Inflammatory macrophage (primary cell): ENCODE measurements at regions not wholly inside any gene's neighbourhood (a gene's known extent, or its start where the extent isn't known, plus 50 kb on each side); places are given as distances from the start of the nearest gene placed in this dataset.

ENCODE experiments used
- DNase-seq, 2 donors: peaks; one replicate each; pipeline ENCODE4 v3.0.0-alpha.2; 2020 to 2022

DNA sequence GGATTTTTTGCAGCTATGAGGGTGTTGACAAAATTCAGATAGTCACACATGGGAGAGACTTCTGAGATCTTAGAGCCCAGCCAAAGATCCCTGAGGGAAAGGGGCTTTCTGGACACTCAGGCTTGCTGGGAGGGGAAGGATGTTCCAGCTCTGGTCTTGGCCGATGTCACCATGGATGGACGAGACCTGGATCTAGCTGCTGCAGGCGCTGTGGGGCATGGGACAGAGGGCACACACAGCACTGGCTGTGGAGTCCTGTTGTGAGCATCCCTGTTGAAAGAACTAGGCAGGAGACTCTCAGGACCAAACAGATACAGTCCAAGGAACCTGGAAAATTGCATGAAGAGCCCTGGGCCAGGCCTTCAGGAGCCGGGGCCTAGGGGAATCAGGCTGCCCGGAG lies 80.1 kb upstream of the SDK2 start:
- DNase-seq = no peak

DNA sequence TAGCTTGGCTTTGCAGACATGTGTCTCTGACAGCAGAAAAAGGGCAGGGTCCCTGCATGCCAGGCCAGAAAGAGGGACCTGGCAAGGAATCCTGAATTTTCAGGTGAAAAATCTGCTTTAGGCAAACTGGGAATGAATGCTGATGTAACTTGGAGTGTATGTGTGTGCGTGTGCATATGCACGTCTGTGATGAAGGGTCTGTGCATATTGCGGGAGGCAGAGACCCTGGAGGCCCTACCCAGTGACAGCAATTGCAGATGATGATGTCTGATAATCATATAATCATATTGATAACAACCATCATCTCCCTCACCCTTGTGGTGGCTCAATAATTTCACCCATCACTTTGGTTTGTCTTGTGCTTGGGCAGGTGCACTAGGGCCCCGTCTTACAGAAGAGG lies 80.7 kb upstream of the SDK2 start:
- no peak for DNase-seq

DNA sequence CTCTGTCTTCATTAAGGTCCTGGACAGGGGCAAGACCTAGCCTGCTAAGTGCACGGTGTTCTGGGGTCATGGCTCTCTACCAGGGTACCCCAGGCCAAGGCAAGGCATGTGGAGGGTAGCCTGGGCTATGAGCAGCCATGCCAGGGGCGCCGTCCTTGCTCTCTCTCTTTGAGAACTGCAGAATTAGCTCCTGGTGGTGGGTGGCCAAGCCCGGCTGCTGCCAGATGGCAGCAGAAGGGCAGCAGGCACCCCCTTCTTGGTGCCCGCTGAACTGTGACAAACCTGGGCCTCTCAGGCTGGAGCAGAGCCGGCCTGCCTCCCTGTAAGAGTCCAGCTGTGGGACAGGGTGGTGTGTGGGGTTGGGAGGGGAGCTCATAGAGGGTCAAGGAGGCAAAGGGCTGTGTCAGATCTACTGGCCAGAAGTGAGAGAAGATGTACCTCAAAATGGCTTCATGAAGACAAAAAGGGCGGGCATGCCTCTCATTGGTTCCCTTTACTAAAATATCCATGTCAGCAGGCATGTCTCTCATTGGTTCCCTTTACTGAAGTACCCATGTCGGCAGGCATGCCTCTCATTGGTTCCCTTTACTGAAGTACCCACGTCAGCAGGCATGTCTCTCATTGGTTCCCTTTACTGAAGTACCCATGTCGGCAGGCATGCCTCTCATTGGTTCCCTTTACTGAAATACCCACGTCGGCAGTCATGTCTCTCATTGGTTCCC lies 81.7 kb upstream of the SDK2 start:
- peak in 1 of 2 donors; percentile 12 for DNase-seq

DNA sequence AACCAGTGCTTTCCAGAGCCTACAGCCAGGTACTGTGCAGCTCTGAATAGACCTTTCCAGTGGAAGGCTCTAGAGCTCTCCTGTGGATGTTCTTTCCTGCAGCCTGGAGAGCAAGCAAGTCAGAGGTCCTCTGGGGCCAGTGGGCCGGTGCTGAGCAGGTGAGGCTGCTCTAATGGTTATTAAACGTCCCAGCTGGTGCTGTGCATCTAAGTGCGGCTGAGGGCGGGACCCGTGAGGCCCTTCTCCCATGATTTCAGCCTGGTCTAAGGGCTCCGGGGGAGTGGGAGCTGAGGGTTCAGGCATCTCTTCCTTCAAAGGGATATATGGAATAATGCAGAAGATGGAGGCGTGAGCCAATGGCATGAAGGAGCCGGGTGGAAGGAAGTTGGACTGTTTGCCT lies 83.7 kb upstream of the SDK2 start:
- DNase-seq = no peak

DNA sequence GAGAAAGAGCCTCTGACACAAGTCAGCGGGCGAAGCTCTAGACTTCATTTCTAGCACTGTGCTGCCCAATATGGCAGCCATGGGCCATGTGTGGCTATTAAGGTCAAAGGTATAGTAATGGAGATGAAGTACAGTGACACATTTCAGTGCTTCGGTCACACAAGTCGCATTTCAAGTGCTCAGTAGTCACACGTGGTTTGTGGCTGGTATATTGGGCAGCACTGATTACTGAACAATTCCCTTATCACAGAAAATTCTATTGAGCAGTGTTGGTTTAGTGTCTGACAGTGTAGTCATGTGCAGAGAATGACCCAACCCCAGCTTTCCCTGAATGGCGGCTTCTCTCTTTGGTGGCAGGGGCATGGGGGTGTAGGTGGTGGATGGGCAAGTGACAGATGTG lies 84.9 kb upstream of the SDK2 start:
- no peak for DNase-seq

DNA sequence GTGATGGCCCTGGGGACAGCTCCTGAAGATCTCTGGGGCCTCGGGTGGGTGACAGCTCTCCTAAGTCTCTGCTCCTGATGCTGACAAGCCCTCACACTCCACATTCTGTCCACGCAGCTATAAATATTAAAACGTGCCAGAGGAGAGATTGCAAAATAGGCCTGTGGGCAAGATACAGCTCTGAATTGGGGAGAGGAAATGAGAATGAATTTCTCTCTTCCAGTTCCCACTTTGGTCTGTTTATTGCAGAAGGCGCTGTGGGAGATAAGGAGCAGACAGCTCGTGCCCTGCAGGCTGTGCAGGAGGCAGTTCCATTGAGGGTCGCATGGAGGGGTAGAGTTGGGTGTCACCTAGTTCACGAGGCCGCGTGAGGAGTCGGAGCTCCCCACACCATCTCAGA lies 87.5 kb upstream of the SDK2 start:
- peak; percentile 62 to 82 for DNase-seq

DNA sequence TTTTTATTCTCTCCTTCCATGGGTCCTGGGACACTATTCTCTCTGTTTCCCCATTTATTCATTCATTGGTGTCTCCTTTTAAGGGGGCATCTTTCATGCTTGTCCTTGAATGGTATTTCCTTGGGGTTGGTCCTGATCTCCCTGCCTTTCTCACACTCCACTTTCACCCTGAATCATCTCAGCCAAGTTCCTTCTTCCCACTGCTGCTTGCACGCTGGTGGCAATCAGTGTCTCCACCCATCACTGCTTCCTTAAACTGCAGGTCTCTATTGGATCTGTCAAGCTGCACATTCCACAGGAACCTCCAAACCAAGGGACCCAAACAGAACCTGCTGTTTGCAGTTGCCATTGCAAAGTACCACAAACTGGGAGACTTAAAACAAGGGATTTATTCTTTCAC lies 89.3 kb upstream of the SDK2 start:
- DNase-seq = peak; percentile 73 to 80

DNA sequence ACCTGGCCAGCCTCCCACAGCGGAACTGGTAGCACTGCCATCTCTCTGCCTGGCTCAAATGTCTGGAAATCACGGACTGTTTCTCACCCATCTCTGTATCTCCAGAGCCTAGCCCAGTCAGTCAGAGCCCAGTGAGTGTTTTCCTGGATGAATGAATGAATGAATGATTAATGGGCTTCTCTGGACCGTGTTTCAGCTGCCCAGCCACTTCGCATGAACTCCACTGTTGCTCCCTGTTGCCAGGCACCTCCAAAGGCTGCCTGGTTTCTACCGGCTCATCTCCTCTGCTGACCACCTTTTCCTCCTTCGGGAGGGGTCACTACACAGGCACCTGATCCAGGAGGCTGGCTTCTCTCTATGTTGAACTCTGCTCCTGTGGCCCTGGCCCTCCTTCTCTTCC lies 91.0 kb upstream of the SDK2 start:
- no peak for DNase-seq

DNA sequence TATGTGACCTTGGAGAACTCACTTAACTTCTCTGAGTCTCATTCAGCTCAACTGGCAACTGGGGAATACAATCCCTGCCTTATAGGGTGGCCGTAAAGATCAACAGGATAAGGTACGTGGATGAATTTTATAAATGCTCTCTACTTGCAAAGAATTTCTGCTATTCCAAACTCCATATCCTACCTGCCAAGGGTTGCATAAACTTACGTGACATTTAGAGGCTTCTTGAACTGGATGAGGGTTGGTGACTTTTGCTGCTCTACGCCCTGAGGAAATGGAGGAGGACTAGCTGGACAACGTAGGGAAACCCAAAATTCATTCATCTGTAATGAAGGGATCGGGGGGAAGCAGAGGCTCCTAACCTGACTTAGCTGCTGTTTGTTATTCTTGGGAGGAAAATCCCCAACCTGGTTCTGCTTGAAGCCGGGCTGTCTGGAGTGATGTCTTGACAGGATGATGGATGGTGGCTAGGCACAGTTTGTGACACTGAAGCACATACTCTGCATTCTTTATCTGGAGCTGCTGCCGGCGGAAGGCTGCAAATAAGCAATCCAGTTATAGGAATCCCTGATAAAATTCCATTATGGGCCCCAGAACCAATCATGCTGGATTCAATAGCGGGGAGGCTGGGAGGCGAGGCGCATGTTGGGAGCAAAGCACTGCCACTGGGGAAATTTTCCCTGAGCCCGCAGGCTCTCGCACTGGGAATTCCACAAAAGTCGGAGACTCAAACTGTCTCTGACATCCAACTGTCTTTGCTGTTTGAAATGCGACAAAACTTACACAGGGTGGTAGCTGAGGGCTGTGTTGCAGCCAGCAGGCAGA lies 94.7 kb upstream of the SDK2 start:
- no peak for DNase-seq

DNA sequence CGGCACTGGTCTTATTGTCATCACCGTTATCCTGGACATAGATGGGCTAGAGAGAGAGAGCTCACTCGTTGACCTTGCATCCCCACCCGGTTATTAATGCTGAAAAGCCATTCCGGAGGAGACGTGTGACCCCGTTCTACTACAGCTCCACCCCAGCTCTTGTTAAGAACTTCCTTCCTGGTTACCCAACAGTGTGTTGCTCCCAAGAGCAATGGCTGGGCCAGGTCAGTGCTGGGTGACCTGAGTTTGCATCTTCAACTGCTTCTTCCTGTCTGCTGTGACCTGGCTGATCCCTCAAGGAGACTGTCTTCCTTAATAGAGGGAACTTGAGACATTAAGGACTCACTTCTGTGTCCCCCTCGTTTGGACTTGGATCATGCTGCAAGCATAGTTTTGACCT lies 96.1 kb upstream of the SDK2 start:
- peak; percentile 23 to 57 for DNase-seq

DNA sequence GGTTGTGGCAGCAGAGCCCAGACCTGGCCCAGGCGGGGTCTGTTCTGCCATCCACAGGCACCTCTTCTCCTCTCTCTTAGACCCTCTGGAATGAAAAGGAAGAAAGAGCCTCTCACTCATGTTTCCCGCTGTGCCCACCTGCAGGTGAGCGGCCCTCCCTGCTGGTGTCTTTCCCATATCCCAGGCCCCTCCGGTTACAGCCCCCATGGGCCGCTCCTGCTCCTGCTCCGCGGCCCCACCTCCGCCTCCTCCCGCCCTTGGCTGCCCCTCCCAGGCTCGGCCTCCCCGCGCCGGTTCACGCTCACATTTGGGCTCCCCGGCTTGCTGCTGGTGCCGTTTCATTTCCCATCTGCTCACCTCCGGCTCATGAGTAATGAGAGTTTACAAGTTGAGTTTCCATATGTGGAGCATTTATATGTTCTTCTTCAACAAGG lies 98.7 kb upstream of the SDK2 start:
- no peak for DNase-seq

DNA sequence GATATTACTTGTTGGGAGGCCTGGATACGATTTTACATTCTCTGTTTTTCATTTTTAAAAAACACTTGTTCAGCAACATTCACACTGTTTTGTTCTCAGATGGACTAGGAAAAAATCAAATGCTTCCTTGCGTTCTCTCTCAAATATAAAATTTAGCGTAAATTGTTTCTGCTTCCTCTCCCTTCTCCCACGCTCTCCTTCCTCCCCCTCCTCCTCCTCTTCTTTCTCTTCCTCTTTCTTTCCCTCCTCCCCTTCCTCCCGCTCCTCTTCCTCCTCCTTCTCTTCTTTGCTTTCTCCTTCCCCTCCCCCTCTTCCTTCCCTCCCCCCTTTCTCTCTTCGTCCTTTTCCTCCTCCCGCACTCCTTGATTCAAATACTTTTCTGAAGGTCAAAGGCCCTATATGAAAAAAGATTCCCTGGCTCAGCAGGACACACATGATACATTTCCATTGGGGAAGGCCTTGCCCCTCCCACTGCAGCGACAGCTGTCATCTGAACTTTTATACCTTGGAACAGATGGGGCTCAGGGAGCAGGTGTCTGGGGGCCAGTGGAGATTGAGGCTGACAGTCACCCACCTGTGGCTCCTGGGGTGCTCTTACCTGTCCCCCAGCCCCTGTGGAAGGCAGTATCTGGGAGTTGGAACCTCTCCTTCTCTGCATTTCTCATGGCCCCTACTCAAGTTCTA lies 99.4 kb upstream of the SDK2 start:
- peak; percentile 16 to 43 for DNase-seq

DNA sequence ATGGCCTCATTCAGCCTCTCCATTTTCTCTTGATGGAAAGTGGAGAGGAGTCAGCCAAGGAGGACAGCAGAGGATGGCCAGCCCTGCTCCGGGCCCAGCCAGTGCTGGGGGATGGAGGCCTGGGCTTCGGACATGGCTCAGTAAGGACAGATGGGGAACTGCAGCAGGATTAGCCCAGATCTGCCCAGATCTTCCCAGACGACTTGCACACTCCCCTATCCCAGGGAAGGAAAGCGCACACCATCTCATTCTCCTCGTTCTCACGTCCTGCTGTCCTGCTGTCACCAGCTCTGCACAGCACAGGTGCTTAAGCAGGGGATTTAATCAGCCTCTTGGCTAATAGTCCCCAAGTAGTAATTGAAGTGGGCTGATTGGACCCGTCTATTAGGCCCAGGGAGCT lies 100.2 kb upstream of the SDK2 start:
- DNase-seq = no peak

DNA sequence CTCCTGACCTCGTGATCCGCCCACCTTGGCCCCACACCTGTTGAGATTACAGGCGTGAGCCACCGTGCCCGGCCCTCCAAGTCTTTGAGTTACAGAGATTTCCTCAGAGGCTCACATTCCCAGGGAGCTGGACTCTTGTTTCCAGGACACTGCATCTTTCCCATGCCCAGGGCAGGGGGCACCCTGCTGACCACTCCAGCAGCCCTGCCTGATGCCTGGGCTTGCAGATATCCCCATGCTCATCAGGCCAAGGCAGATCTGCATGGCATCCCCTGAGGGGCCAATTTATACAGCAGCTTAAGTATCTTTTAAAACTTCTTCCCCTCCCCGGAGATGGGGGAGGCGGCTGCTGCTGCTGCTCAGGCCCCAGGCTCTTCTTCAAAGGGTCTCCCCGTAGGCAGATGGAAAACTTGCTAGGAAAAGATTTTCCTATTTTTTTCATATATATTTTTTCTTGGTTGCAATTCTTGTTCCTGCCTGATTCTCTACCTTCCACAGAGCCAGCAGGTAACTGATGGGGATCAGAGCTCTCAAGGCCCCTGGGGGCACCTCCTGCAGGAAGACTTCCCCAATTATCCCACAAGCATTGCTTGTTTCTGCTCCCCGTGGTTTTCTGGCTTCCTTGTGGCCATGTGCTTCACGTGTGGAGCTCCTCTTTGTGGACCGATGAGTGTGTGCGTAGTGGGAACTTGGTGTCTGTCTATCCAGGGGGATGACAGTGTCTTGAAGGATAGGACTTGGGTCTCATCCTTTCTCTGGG lies 102.2 kb upstream of the SDK2 start:
- DNase-seq = no peak

DNA sequence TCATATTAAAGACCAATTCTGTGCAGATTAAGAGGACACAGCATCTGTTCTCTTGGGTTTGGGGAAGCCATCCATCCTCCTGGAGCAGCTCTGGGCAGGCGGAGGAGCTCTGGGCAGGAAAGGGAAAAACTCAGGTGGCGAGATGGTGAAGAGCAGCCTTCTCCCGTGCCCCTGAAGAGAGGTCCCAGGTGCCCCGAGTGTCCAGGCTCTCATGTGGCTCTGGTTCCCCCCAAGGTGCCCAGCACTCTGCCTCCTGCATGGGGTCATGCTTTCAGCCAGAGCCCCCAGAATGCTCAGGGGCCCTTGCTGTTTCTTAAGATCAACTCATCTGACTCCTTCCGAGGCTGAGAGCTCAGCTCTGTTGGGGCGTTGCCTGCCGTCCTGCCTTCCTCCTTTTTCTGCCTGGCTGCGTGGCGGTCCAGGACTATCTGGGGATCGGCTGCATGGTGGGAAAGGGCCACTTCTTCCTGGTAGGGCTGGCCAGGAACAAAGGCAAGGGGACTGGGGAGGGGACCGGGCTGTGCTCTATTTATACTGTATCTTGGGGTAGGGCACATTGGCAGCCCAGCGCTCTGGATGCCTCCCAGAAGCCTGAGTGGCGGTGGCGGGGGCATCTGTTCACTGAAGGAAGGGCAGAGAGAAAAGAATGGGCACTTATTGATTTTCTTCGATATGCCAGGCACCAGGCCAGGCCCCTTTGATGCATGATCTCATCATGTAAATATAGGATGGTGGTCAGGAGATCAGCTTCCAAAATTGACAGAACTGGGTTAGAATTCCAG lies 103.2 kb upstream of the SDK2 start:
- DNase-seq = no peak

DNA sequence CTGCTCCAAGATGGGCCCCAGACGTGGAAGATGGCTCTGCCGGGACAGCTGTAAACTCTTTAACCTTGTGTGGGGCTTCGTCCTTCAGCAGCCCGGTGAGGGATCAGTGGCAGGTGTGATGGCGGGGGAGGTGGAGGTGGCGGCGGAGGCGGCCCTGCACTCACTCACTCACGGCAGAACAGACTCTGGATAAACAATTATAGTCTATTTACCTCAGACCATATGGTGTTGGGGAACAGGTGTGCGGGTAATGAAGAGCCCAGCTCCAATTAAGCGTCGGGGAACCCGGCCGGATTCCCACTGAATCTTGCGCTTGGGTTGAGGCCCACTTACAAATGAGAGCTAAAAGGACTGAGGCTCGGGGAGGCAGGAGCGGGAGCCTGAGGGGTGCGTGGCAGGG lies 104.3 kb upstream of the SDK2 start:
- DNase-seq = no peak

DNA sequence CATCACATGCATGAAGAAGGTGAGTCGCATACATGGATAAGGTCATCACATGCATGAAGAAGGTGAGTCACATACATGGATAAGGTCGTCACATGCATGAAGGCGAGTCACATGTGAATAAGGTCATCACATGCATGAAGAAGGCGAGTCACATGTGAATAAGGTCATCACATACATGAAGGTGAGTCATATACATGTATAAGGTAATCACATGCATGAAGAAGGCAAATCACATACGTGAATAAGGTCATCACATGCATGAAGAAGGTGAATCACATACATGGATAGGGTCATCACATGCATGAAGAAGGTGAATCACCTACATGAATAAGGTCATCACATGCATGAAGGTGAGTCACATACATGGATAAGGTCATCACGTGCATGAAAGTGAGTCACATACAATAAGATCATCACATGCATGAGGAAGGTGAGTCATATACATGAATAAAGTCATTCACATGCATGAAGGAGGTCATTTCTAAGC lies 105.1 kb upstream of the SDK2 start:
- DNase-seq = peak in 1 of 2 donors; percentile 15

DNA sequence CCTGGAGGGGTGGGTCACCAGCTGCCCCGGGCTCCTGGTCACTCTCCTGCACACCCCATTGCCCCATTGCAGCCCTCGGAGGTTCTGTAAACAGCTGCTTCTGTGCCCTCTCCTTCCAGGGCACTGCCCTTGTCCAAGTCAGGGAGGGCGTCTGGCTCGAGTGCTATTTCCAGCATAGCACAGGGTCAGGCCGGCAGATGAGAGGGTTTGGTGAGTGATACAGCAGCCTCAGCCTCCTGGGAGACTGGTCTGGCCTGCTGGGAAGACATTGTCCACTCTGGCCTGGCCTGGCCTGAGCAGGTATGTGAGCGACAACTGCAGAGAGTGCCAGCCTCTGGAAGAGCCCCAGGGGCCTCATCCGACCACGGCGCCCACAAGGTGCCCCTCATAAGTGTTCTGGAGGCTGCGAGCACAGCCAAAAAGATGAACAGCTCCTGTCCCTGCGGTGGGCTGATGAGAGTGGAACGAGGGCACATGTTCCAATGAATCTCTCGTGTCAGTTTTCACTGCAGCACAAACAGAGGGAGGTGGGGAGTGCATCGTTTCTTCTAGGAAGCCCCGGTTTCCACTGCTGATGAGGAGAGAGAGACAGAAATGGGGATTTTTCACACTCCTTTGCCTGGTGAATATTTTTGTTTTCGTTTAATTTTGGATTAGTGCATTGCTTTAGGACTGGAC lies 105.8 kb upstream of the SDK2 start:
- DNase-seq = no peak

DNA sequence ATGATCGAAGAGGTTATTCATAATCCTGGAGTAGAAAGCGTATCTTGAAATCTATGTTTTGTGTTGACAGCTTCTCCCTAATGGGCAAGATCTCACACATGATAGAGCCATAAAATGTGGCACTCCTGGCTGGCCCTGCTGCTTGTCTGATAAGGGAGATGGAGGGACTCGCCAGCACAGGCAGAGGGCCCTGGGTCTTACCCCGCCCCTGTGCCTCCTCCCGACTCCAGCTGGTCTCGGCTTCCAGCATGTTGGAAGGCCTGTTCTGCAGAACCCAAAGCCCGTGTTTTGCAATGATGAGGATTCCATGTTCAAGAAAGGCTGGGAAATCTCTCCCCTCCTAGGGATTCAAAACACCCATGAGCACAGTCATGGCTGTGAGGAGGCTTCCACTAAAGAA lies 106.7 kb upstream of the SDK2 start:
- DNase-seq = no peak

DNA sequence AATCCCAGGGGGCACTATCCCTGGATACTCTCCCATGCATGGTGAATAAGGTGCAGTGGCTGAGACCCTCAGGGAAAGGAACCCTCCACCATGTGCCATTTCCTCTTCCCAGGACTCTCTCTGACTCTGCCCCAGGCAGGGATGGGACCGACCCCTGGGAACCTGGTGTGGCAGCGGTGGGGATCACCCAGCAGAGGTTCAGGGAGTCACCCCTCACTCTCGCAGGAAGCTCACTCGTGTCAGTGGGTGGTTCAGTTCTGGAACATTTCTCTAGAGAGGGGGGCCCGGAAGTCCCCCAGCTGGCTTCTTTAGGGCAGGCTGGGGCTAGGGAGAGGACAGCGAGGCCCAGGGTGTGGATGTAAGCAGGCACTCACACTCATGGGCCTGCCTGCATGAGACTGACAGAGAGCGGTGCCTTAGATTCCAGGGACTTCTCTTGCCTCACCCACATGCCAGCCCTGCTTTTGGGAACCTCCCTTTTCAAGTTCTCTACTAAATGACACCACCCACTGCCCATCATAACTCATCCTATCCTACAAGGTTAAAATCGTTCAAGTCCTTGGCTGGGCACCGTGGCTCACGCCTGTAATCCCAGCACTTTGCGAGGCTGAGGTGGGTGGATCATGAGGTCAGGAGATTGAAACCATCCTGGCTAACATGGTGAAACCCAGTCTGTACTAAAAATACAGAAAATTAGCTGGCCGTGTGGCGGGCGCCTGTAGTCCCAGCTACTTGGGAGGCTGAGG lies 109.7 kb upstream of the SDK2 start:
- peak; percentile 7 to 26 for DNase-seq
